ENCODE measurements at regions not wholly inside any gene's neighbourhood (a gene's known extent, or its start where the extent isn't known, plus 50 kb on each side); places are given as distances from the start of the nearest gene placed in this dataset.

DNA sequence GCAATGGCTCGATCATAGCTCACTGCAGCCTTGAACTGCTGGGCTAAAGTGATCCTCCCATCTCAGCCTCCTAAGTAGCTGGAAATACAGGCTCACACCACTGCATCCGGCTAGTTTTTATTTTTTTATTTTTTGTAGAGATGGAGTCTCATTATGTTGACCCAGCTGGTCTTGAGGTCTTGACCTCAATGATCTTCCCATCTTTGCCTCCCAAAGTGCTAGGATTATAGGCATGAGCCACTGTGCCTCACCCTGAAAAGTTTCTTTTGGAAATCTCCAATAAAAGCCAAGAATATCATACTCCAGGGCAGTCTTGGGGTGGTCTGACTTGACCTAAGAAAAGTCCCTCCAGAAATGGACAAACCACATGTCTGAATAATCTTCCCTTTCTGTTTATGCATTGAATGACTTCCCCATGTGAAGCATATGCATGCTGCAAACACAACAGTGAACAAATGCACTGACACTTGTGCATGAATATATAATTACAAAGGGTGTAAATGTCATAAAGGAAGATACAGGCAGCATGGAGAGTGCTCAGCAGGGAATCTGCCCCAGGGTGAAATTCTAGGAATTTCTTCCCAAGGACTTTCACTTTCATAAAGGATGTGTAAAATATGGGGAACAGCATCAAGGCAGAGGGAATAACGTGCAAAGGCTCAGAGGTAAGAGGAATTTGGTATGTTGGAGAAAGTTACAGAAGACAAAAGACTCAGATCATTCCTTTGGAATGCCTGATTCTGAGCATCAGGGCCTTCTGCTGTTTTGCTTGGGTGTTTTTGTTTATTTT is 142.4 kb upstream of the LYZL1 start:
- FAIRE-seq, result no peak
- H3K4me2 ChIP-seq (ENCODE audit: low read length), result no peak overlapping the region
- H3K27ac ChIP-seq (ENCODE audit: low read depth, low read length), result no peak overlapping the region
- Mint-ChIP-seq H3K27ac (ENCODE audit: unreplicated experiment) (peak overlapping the region; percentile 4), H3K9me3 (ENCODE audit: unreplicated experiment) (no peaks in the 10 kb centered on the region), H3K4me3 (ENCODE audit: unreplicated experiment) (no peak overlapping the region), H3K36me3 (ENCODE audit: low read depth, unreplicated experiment) (no peaks in the 10 kb centered on the region), H3K27me3 (ENCODE audit: low read depth, unreplicated experiment) (no peaks in the 10 kb centered on the region), H3K4me1 (ENCODE audit: low read depth, unreplicated experiment) (peaks cover 17% of the 10 kb centered on the region)
- no peaks in the 10 kb centered on the region for H3K9me3 ChIP-seq (ENCODE audit: insufficient read depth, low read depth, low read length)
- H2AFZ ChIP-seq (ENCODE audit: low read depth, low read length), result no peak overlapping the region
- no peaks in the 10 kb centered on the region for H3K36me3 ChIP-seq (ENCODE audit: insufficient read depth, low read length)
- H4K20me1 ChIP-seq (ENCODE audit: insufficient read depth, low read length), result no peaks in the 10 kb centered on the region
- no peak overlapping the region for H3K9ac ChIP-seq (ENCODE audit: low read length)
- no peaks in the 10 kb centered on the region for H3K79me2 ChIP-seq (ENCODE audit: insufficient read depth, low read length)
- H3K27me3 ChIP-seq (ENCODE audit: insufficient read depth, low read length), result no peaks in the 10 kb centered on the region
- H3K4me3 ChIP-seq (ENCODE audit: insufficient read depth, low read depth, low read length), result no peak overlapping the region
- TF ChIP-seq, protein P1, sequence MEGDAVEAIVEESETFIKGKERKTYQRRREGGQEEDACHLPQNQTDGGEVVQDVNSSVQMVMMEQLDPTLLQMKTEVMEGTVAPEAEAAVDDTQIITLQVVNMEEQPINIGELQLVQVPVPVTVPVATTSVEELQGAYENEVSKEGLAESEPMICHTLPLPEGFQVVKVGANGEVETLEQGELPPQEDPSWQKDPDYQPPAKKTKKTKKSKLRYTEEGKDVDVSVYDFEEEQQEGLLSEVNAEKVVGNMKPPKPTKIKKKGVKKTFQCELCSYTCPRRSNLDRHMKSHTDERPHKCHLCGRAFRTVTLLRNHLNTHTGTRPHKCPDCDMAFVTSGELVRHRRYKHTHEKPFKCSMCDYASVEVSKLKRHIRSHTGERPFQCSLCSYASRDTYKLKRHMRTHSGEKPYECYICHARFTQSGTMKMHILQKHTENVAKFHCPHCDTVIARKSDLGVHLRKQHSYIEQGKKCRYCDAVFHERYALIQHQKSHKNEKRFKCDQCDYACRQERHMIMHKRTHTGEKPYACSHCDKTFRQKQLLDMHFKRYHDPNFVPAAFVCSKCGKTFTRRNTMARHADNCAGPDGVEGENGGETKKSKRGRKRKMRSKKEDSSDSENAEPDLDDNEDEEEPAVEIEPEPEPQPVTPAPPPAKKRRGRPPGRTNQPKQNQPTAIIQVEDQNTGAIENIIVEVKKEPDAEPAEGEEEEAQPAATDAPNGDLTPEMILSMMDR (IDR thresholded peaks at IDR 0.05; ENCODE audit: insufficient read depth, low read depth, low read length), result no peak
- no peak for TF ChIP-seq EZH2 (IDR thresholded peaks at IDR 0.05; ENCODE audit: insufficient read depth, low read length)
- DNase-seq (ENCODE audit: low read depth), result no peak
- peaks cover 13% of the 10 kb centered on the region for H3K4me1 ChIP-seq (ENCODE audit: insufficient read depth, low read length)

GRCh38 chr10:29150010-29150409 is 138.9 kb upstream of the LYZL1 start:
- H3K4me1 ChIP-seq (ENCODE audit: insufficient read depth, low read length), result peaks cover 7% of the 10 kb centered on the region
- no peak overlapping the region for H3K27ac ChIP-seq (ENCODE audit: low read depth, low read length)
- no peaks in the 10 kb centered on the region for H4K20me1 ChIP-seq (ENCODE audit: insufficient read depth, low read length)
- FAIRE-seq (no peak), DNase-seq (ENCODE audit: low read depth) (peak; percentile 31)
- no peaks in the 10 kb centered on the region for H3K79me2 ChIP-seq (ENCODE audit: insufficient read depth, low read length)
- Mint-ChIP-seq H3K27me3 (ENCODE audit: low read depth, unreplicated experiment) (peaks cover 3% of the 10 kb centered on the region), H3K36me3 (ENCODE audit: low read depth, unreplicated experiment) (no peaks in the 10 kb centered on the region), H3K4me1 (ENCODE audit: low read depth, unreplicated experiment) (no peaks in the 10 kb centered on the region), H3K27ac (ENCODE audit: unreplicated experiment) (no peak overlapping the region), H3K4me3 (ENCODE audit: unreplicated experiment) (no peak overlapping the region), H3K9me3 (ENCODE audit: unreplicated experiment) (no peaks in the 10 kb centered on the region)
- no peaks in the 10 kb centered on the region for H3K36me3 ChIP-seq (ENCODE audit: insufficient read depth, low read length)
- no peak overlapping the region for H3K4me3 ChIP-seq (ENCODE audit: insufficient read depth, low read depth, low read length)
- no peaks in the 10 kb centered on the region for H3K9me3 ChIP-seq (ENCODE audit: insufficient read depth, low read depth, low read length)
- H3K4me2 ChIP-seq (ENCODE audit: low read length), result no peak overlapping the region
- no peak overlapping the region for H2AFZ ChIP-seq (ENCODE audit: low read depth, low read length)
- H3K27me3 ChIP-seq (ENCODE audit: insufficient read depth, low read length), result no peaks in the 10 kb centered on the region
- H3K9ac ChIP-seq (ENCODE audit: low read length), result no peak overlapping the region
- TF ChIP-seq, protein P1 (IDR thresholded peaks at IDR 0.05; ENCODE audit: insufficient read depth, low read depth, low read length), result no peak
- TF ChIP-seq EZH2 (IDR thresholded peaks at IDR 0.05; ENCODE audit: insufficient read depth, low read length), result no peak

- Mint-ChIP-seq H3K36me3 (ENCODE audit: low read depth, unreplicated experiment) (no peaks in the 10 kb centered on the region), H3K9me3 (ENCODE audit: unreplicated experiment) (no peaks in the 10 kb centered on the region), H3K27me3 (ENCODE audit: low read depth, unreplicated experiment) (peaks cover 3% of the 10 kb centered on the region), H3K4me3 (ENCODE audit: unreplicated experiment) (no peak overlapping the region), H3K4me1 (ENCODE audit: low read depth, unreplicated experiment) (no peaks in the 10 kb centered on the region), H3K27ac (ENCODE audit: unreplicated experiment) (no peak overlapping the region)
- Histone ChIP-seq H2AFZ (ENCODE audit: low read depth, low read length) (no peak overlapping the region), H3K27ac (ENCODE audit: low read depth, low read length) (no peak overlapping the region), H3K36me3 (ENCODE audit: insufficient read depth, low read length) (no peaks in the 10 kb centered on the region), H3K79me2 (ENCODE audit: insufficient read depth, low read length) (no peaks in the 10 kb centered on the region), H3K9ac (ENCODE audit: low read length) (no peak overlapping the region), H3K9me3 (ENCODE audit: insufficient read depth, low read depth, low read length) (no peaks in the 10 kb centered on the region), H3K27me3 (ENCODE audit: insufficient read depth, low read length) (no peaks in the 10 kb centered on the region), H3K4me2 (ENCODE audit: low read length) (no peak overlapping the region), H3K4me3 (ENCODE audit: insufficient read depth, low read depth, low read length) (no peak overlapping the region), H3K4me1 (ENCODE audit: insufficient read depth, low read length) (peaks cover 7% of the 10 kb centered on the region), H4K20me1 (ENCODE audit: insufficient read depth, low read length) (no peaks in the 10 kb centered on the region)
- FAIRE-seq (no peak), DNase-seq (ENCODE audit: low read depth) (peak; percentile 30)
- TF ChIP-seq, protein P1 (IDR thresholded peaks at IDR 0.05; ENCODE audit: insufficient read depth, low read depth, low read length), result no peak
- TF ChIP-seq EZH2 (IDR thresholded peaks at IDR 0.05; ENCODE audit: insufficient read depth, low read length), result no peak
These were observed 137.9 kb upstream of the LYZL1 start for GRCh38 chr10:29151005-29151404.
